HEK293 (cell line): ENCODE measurements at regions not wholly inside any gene's neighbourhood (a gene's known extent, or its start where the extent isn't known, plus 50 kb on each side); places are given as distances from the start of the nearest gene placed in this dataset.

ENCODE experiments used
- CTCF ChIA-PET: fragments of 350-600 bp; formaldehyde crosslinking; extraction: SDS; loops from one replicate; lab custom pipeline; 2021; ENCODE audit warnings: antibody characterized with exemption; lab: Yijun Ruan, JAX
- POLR2A ChIA-PET: fragments of 300-600 bp; formaldehyde crosslinking; extraction: SDS; loops from one replicate; lab custom pipeline; 2020; ENCODE audit warnings: antibody characterized with exemption, inconsistent platforms; lab: Yijun Ruan, JAX
- H3K27ac ChIP-seq: fragments of 200-500 bp; sonication (Bioruptor generic); 2 replicates; pipeline ENCODE4 v1.5.1; 2014; ENCODE audit warnings: low read depth, low read length, control low read depth, inconsistent platforms; ENCODE audit errors: extremely low read depth
- H3K36me3 ChIP-seq, 2 experiments: fragments of 200-500 bp in 1 of 2; sonication (Bioruptor generic) in 1 of 2; 1 replicate in 1 of 2; 2 replicates in 1 of 2; pipeline ENCODE4 v1.5.1; 2014 to 2017; ENCODE audit warnings: inconsistent platforms in 2 of 2, low read length in 2 of 2; ENCODE audit not compliant: control insufficient read depth in 2 of 2, insufficient read depth in 1 of 2
- H3K4me1 ChIP-seq: fragments of 200-500 bp; sonication (Bioruptor generic); 2 replicates; pipeline ENCODE4 v1.5.1; 2014; ENCODE audit warnings: mild to moderate bottlenecking, low read length, inconsistent platforms; ENCODE audit not compliant: control insufficient read depth, insufficient read depth
- H3K4me3 ChIP-seq: 2 replicates; pipeline ENCODE4 v1.5.1; 2011; ENCODE audit warnings: low read depth, mild to moderate bottlenecking, control low read depth, low read length, moderate library complexity
- H3K9me3 ChIP-seq: fragments of 200-500 bp; sonication (Bioruptor generic); 2 replicates; pipeline ENCODE4 v1.5.1; 2014; ENCODE audit warnings: low read depth, low read length, inconsistent platforms; ENCODE audit not compliant: control insufficient read depth, insufficient read depth
- AEBP2 ChIP-seq: fragments of 450-650 bp; formaldehyde crosslinking; IDR thresholded peaks from 2 replicates; pipeline ENCODE4 v1.5.1; 2016; ENCODE audit warnings: missing biosample characterization, missing genetic modification characterization, borderline replicate concordance
- HOXD13 ChIP-seq: sonication (generic); formaldehyde crosslinking; IDR thresholded peaks from 2 replicates; pipeline ENCODE4 v1.8.0; 2022; ENCODE audit warnings: missing genetic modification reagents, borderline replicate concordance
- KLF16 ChIP-seq: fragments of 450-650 bp; formaldehyde crosslinking; IDR thresholded peaks from 2 replicates; pipeline ENCODE4 v1.5.1; 2017; ENCODE audit warnings: missing biosample characterization, missing genetic modification characterization
- OSR2 ChIP-seq: fragments of 450-650 bp; formaldehyde crosslinking; IDR thresholded peaks from 2 replicates; pipeline ENCODE4 v1.5.1; 2016; ENCODE audit warnings: missing biosample characterization, missing genetic modification characterization
- SP2 ChIP-seq: fragments of 450-650 bp; formaldehyde crosslinking; IDR thresholded peaks from 2 replicates; pipeline ENCODE4 v1.5.1; 2016; ENCODE audit warnings: missing biosample characterization, missing genetic modification characterization
- SP7 ChIP-seq: fragments of 450-650 bp; formaldehyde crosslinking; IDR thresholded peaks from 2 replicates; pipeline ENCODE4 v1.5.1; 2016; ENCODE audit warnings: missing biosample characterization, missing genetic modification characterization
- WT1 ChIP-seq: fragments of 450-650 bp; formaldehyde crosslinking; IDR thresholded peaks from 2 replicates; pipeline ENCODE4 v1.5.1; 2016; ENCODE audit warnings: missing biosample characterization, missing genetic modification characterization
- ZNF10 ChIP-seq: fragments of 450-650 bp; formaldehyde crosslinking; IDR thresholded peaks from 2 replicates; pipeline ENCODE4 v1.5.1; 2017; ENCODE audit warnings: missing biosample characterization, missing genetic modification characterization
- ZNF112 ChIP-seq: fragments of 450-650 bp; formaldehyde crosslinking; IDR thresholded peaks from 2 replicates; pipeline ENCODE4 v1.5.0; 2017; ENCODE audit warnings: missing biosample characterization, missing genetic modification characterization
- ZNF133 ChIP-seq: fragments of 450-650 bp; formaldehyde crosslinking; IDR thresholded peaks from 2 replicates; pipeline ENCODE4 v1.5.1; 2016; ENCODE audit warnings: missing biosample characterization, missing genetic modification characterization
- ZNF138 ChIP-seq: fragments of 450-650 bp; formaldehyde crosslinking; IDR thresholded peaks from 2 replicates; pipeline ENCODE4 v1.5.1; 2016; ENCODE audit warnings: missing biosample characterization, missing genetic modification characterization, borderline replicate concordance
- ZNF292 ChIP-seq: fragments of 450-650 bp; formaldehyde crosslinking; IDR thresholded peaks from 2 replicates; pipeline ENCODE4 v1.5.1; 2016; ENCODE audit warnings: low read depth, missing biosample characterization, missing genetic modification characterization, borderline replicate concordance
- ZNF416 ChIP-seq: fragments of 450-650 bp; formaldehyde crosslinking; IDR thresholded peaks from 2 replicates; pipeline ENCODE4 v1.5.1; 2016; ENCODE audit warnings: missing biosample characterization, missing genetic modification characterization
- ZNF426 ChIP-seq: fragments of 450-650 bp; formaldehyde crosslinking; IDR thresholded peaks from 2 replicates; pipeline ENCODE4 v1.5.1; 2017; ENCODE audit warnings: missing biosample characterization, missing genetic modification characterization, mild to moderate bottlenecking, inconsistent platforms, moderate library complexity
- ZNF514 ChIP-seq: fragments of 450-650 bp; formaldehyde crosslinking; IDR thresholded peaks from 2 replicates; pipeline ENCODE4 v1.5.1; 2016; ENCODE audit warnings: missing biosample characterization, missing genetic modification characterization
- ZNF624 ChIP-seq: fragments of 450-650 bp; formaldehyde crosslinking; IDR thresholded peaks from 2 replicates; pipeline ENCODE4 v1.5.1; 2017; ENCODE audit warnings: missing biosample characterization, missing genetic modification characterization
- ZNF658 ChIP-seq: fragments of 450-650 bp; formaldehyde crosslinking; IDR thresholded peaks from 2 replicates; pipeline ENCODE4; 2016; ENCODE audit warnings: missing biosample characterization, missing genetic modification characterization
- ZNF660 ChIP-seq: fragments of 450-650 bp; IDR thresholded peaks from 2 replicates; pipeline ENCODE4 v1.5.1; 2018; ENCODE audit warnings: missing biosample characterization, mild to moderate bottlenecking, missing genetic modification characterization
- ZNF707 ChIP-seq: fragments of 450-650 bp; formaldehyde crosslinking; IDR thresholded peaks from 2 replicates; pipeline ENCODE4 v1.5.1; 2016; ENCODE audit warnings: missing biosample characterization, missing genetic modification characterization
- ZNF785 ChIP-seq: fragments of 450-650 bp; formaldehyde crosslinking; IDR thresholded peaks from 2 replicates; pipeline ENCODE4 v1.5.1; 2016; ENCODE audit warnings: missing biosample characterization, missing genetic modification characterization
- ZSCAN30 ChIP-seq: fragments of 450-650 bp; IDR thresholded peaks from 2 replicates; pipeline ENCODE4 v1.5.1; 2018; ENCODE audit warnings: missing biosample characterization, mild to moderate bottlenecking, missing genetic modification characterization, moderate library complexity

GRCh38 chr1:233485385-233485784, 128.5 kb upstream of the KCNK1 start:
- Histone ChIP-seq H3K36me3 (no peaks in the 10 kb centered on the region), H3K4me3 (no peak overlapping the region), H3K27ac (no peak overlapping the region), H3K4me1 (no peaks in the 10 kb centered on the region), H3K9me3 (no peaks in the 10 kb centered on the region)
- TF ChIP-seq SP7 (no peak), KLF16 (tag by site-specific recombination) (no peak), ZNF514 (tag by site-specific recombination) (no peak), ZNF658 (tag by site-specific recombination) (no peak), AEBP2 (tag by site-specific recombination) (no peak)
- ChIA-PET CTCF (no interaction called here), POLR2A (no interaction called here)

GRCh38 chr1:233485809-233486398, 128.0 kb upstream of the KCNK1 start:
- Histone ChIP-seq H3K9me3 (no peaks in the 10 kb centered on the region), H3K4me3 (no peak overlapping the region), H3K36me3 (no peaks in the 10 kb centered on the region), H3K27ac (no peak overlapping the region), H3K4me1 (no peaks in the 10 kb centered on the region)
- ChIA-PET CTCF (interaction anchor here (0.6 to 0.8 kb wide), 2 partner anchors 8 to 181 kb away, joined by 3 read pairs; no protein-coding TSS in a partner anchor), POLR2A (no interaction called here)
- no peak for TF ChIP-seq HOXD13
- no peak for TF ChIP-seq ZNF707 (tag by site-specific recombination)
- no peak for TF ChIP-seq ZNF658 (tag by site-specific recombination)
- TF ChIP-seq ZNF785 (tag by site-specific recombination): no peak
- no peak for TF ChIP-seq ZNF426 (tag by site-specific recombination)
- no peak for TF ChIP-seq ZNF112 (tag by site-specific recombination)
- TF ChIP-seq ZNF660: no peak
- TF ChIP-seq WT1: no peak
- no peak for TF ChIP-seq ZNF133 (tag by site-specific recombination)
- TF ChIP-seq ZNF416: no peak
- TF ChIP-seq SP2: no peak
- TF ChIP-seq ZNF10 (tag by site-specific recombination): no peak

GRCh38 chr1:233487408-233487807, 126.5 kb upstream of the KCNK1 start:
- POLR2A ChIA-PET: no interaction called here
- CTCF ChIA-PET: interaction anchor here (0.6 to 1.2 kb wide), 2 partner anchors 21 to 304 kb away, joined by 3 to 6 read pairs; no protein-coding TSS in a partner anchor
- H3K27ac ChIP-seq: no peak overlapping the region
- H3K9me3 ChIP-seq: no peaks in the 10 kb centered on the region
- no peak for TF ChIP-seq ZNF292
- no peak for TF ChIP-seq OSR2 (tag by site-specific recombination)
- H3K4me3 ChIP-seq: no peak overlapping the region
- H3K4me1 ChIP-seq: no peaks in the 10 kb centered on the region
- H3K36me3 ChIP-seq: no peaks in the 10 kb centered on the region

- no peaks in the 10 kb centered on the region for H3K36me3 ChIP-seq
- TF ChIP-seq ZNF624 (tag by site-specific recombination) (no peak), ZSCAN30 (tag by site-specific recombination) (no peak), ZNF138 (tag by site-specific recombination) (no peak)
- TF ChIP-seq, all 188 proteins: peak for 0
- Histone ChIP-seq H3K27ac (no peak overlapping the region), H3K4me1 (no peaks in the 10 kb centered on the region), H3K4me3 (no peak overlapping the region), H3K9me3 (no peaks in the 10 kb centered on the region)
- ChIA-PET POLR2A (no interaction called here), CTCF (no interaction called here)
These were observed 124.5 kb upstream of the KCNK1 start for GRCh38 chr1:233489411-233489810.
